ENCODE measurements at regions not wholly inside any gene's neighbourhood (a gene's known extent, or its start where the extent isn't known, plus 50 kb on each side); places are given as distances from the start of the nearest gene placed in this dataset.

- TF ChIP-seq CTCF (IDR thresholded peaks at IDR 0.05), result no peak
- no peak for TF ChIP-seq EZH2 (IDR thresholded peaks at IDR 0.05; ENCODE audit: borderline replicate concordance, insufficient read depth, low read depth, low read length, poor library complexity, severe bottlenecking)
These were observed 127.7 kb upstream of the PIK3R1 start for GRCh38 chr5:68087866-68088265.

Data from B cell (primary cell).